T-helper 2 cell treated with Interferon-gamma antibody and Interleukin-4, amounts not matched to agents 5 μg/mL and 100 μg/mL, for 36 hours (primary cell): ENCODE measurements at regions not wholly inside any gene's neighbourhood (a gene's known extent, or its start where the extent isn't known, plus 50 kb on each side); places are given as distances from the start of the nearest gene placed in this dataset.
"Not testable (repeated sequence)": the region's sequence is repeated elsewhere in the genome, so short reads cannot be mapped to it uniquely, and the experiment has no call there.

ENCODE experiments used
- DNase-seq: peaks from one replicate; pipeline ENCODE4 v3.0.0; 2021; ENCODE audit warnings: low spot score
- H3K27ac Mint-ChIP-seq: one replicate; pipeline ENCODE4 v1.8.0; 2021; ENCODE audit warnings: mild to moderate bottlenecking, mixed read lengths
- H3K27me3 Mint-ChIP-seq: one replicate; pipeline ENCODE4 v1.8.0; 2021; ENCODE audit warnings: low read depth, mixed read lengths
- H3K36me3 Mint-ChIP-seq: one replicate; pipeline ENCODE4 v1.8.0; 2021; ENCODE audit warnings: low read depth, mixed read lengths
- H3K4me1 Mint-ChIP-seq: one replicate; pipeline ENCODE4 v1.8.0; 2021; ENCODE audit warnings: low read depth, mixed read lengths
- H3K4me3 Mint-ChIP-seq: one replicate; pipeline ENCODE4 v1.8.0; 2022; ENCODE audit warnings: mild to moderate bottlenecking, moderate library complexity, mixed read lengths
- H3K9me3 Mint-ChIP-seq: one replicate; pipeline ENCODE4 v1.8.0; 2021; ENCODE audit warnings: mixed read lengths

DNA sequence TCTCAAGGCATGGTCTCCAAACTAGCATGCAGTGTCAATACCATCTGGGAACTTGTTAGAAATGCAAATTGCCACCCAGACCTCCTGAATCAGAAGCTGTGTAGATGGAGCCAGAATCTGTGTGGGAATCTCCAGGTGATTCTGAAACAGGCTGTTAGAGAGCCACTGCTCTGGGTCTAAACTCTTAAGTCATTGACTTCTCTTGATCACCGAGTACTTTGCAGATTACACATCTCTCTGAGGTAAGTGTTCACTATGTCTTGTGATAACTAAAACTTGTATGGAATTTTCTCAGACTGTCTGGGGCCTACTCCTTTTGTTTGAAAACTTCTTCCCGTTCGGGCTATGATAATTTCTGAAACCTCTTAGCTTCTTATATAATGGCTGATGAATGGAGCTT, 315.6 kb downstream of the EDEM1 start:
- DNase-seq: no peak
- H3K9me3 Mint-ChIP-seq: peaks cover 3% of the 10 kb centered on the region
- H3K27me3 Mint-ChIP-seq: no peaks in the 10 kb centered on the region
- no peaks in the 10 kb centered on the region for H3K4me1 Mint-ChIP-seq
- no peaks in the 10 kb centered on the region for H3K36me3 Mint-ChIP-seq
- no peak overlapping the region for H3K27ac Mint-ChIP-seq
- no peak overlapping the region for H3K4me3 Mint-ChIP-seq

DNA sequence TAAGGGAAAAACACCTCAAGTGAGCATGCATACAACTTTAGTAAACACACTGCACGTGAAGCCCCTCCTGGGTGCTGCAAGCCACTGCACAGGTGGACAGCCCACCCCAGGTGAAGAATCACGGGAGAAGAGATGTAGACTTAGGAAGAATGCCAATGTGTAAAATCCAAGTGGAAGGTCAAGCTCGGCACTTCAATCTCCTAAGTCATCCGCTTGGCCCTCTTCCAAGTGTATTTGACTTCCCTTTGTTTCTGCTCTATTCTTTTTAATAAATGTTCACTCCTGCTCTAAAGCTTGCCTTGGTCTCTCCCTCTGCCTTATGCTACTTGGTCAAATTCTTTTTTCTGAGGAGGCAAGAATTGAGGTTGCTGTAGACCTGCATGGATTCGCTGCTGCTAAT, 316.6 kb downstream of the EDEM1 start:
- Mint-ChIP-seq H3K9me3 (peaks cover 11% of the 10 kb centered on the region), H3K36me3 (no peaks in the 10 kb centered on the region), H3K27ac (no peak overlapping the region), H3K4me3 (no peak overlapping the region), H3K27me3 (no peaks in the 10 kb centered on the region), H3K4me1 (no peaks in the 10 kb centered on the region)
- no peak for DNase-seq

DNA sequence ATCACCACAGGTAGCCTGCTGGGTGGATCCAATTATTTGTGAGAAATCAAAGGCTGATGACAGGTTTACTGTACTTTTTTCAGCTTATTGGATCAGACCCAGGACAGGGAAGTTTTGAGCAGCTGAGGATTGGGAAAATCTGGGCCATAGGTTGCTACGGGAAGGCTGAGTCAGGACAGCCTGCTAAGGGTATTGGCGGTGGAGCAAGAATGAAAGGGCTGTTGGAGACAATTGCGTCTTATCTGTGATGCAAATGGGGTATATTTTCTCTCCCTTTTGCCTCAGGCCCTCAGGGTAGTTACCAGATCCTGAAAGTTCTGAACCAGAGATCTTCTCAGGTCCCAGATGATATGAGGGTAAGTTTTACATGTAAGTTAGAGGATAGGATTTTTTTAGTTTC, 317.7 kb downstream of the EDEM1 start:
- Mint-ChIP-seq H3K9me3 (peaks cover 19% of the 10 kb centered on the region), H3K27me3 (no peaks in the 10 kb centered on the region), H3K36me3 (no peaks in the 10 kb centered on the region), H3K4me1 (no peaks in the 10 kb centered on the region), H3K27ac (no peak overlapping the region), H3K4me3 (no peak overlapping the region)
- DNase-seq: no peak

DNA sequence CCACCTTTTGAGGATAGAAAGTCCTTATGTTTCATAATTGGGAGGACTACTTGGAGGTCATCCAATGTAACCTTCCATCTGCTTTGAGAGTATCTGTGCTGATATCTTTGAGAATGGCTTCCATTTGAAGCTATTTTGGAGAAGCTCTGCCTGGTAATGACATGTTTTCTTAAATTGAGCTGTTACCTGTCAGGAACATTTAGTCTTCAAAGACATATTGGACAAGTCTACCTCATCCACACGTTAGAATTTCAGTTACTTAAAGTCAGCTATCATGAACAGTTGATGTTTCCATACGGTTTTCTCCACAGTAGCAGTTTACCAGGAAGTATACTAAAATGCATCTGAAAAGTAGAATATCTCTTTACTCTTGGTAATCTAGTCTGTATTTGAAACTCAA, 318.5 kb downstream of the EDEM1 start:
- H3K36me3 Mint-ChIP-seq: no peaks in the 10 kb centered on the region
- H3K9me3 Mint-ChIP-seq: peaks cover 19% of the 10 kb centered on the region
- no peaks in the 10 kb centered on the region for H3K27me3 Mint-ChIP-seq
- no peak for DNase-seq
- no peaks in the 10 kb centered on the region for H3K4me1 Mint-ChIP-seq
- H3K27ac Mint-ChIP-seq: no peak overlapping the region
- no peak overlapping the region for H3K4me3 Mint-ChIP-seq

DNA sequence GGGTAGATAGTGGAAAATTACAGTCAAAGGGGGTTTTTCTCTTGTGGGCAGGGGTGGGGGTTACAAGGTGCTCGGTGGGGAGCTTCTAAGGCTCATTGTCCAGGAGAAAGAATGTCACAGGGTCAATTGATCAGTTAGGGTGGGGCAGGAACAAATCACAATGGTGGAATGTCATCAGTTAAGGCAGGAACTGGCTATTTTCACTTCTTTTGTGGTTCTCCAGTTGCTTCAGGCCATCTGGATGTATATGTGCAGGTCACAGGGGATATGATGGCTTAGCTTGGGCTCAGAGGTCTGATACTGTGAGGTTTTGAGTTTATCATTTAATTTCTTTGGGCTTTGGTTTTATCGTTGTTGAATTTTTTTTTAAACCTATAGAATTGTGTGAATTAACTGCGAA, 321.4 kb downstream of the EDEM1 start:
- not testable (repeated sequence) for DNase-seq, H3K27me3 Mint-ChIP-seq, H3K4me3 Mint-ChIP-seq, H3K36me3 Mint-ChIP-seq, H3K4me1 Mint-ChIP-seq, H3K27ac Mint-ChIP-seq
- peaks cover 19% of the 10 kb centered on the region for H3K9me3 Mint-ChIP-seq

DNA sequence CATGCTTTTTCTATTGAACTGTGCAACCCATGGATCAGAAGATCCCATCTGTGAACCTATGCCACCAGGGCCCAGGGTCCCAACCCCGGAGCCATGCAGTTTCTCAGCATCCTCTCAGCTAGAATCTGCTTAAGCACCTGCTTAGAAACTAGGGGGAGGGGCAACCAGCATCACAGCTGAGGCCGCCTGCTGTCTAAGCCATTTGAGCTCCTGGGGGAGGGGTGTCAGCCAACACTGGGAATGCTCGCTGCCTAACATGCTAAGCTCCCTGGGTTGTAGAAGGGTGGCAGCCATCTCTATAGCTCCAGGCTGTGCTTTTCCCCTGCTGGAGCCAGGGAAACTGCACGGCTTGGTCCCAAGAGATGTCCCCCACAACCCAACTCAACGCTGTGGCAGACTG, 322.8 kb downstream of the EDEM1 start:
- H3K4me3 Mint-ChIP-seq: no peak overlapping the region
- H3K9me3 Mint-ChIP-seq: peaks cover 19% of the 10 kb centered on the region
- H3K27me3 Mint-ChIP-seq: no peaks in the 10 kb centered on the region
- no peak for DNase-seq
- no peak overlapping the region for H3K27ac Mint-ChIP-seq
- no peaks in the 10 kb centered on the region for H3K4me1 Mint-ChIP-seq
- no peaks in the 10 kb centered on the region for H3K36me3 Mint-ChIP-seq

DNA sequence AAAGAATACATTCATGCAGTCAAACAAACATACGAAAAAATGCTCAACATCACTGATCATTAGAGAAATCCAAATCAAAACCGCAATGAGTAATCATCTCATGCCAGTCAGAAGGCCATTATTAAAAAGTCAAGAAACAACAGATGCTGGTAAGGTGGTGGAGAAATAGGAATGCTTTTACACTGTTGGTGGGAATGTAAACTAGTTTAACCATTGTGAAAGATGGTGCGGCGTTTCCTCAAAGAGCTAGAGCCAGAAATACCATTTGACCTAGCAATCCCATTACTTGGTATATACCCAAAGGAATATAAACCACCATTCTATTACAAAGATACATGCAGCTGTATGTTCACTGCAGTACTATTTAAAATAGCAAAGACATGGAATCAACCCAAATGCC, 330.4 kb downstream of the EDEM1 start:
- Mint-ChIP-seq H3K27me3 (no peaks in the 10 kb centered on the region), H3K36me3 (no peaks in the 10 kb centered on the region), H3K27ac (no peak overlapping the region), H3K4me3 (no peak overlapping the region), H3K4me1 (no peaks in the 10 kb centered on the region), H3K9me3 (no peaks in the 10 kb centered on the region)
- DNase-seq: no peak

DNA sequence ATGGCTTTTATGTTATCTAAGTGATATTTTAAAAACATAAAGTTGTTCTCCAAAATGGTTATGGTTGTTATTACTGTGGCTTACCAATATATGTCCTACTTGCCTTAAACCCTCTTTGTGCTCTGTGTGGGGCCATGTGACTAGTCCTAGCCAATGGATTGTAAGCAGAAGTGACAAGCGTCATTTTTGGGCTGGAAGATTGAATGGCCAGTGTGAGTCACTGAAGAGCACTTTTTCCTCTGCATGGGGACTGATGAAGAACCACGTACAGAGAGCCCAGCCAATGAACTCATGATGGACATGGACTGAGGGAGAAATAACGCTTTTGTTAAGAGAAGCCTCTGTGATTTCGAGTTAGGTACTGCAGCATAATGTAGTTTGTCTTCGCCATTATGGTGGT, 332.7 kb downstream of the EDEM1 start:
- no peaks in the 10 kb centered on the region for H3K9me3 Mint-ChIP-seq
- H3K4me1 Mint-ChIP-seq: no peaks in the 10 kb centered on the region
- H3K36me3 Mint-ChIP-seq: no peaks in the 10 kb centered on the region
- H3K27ac Mint-ChIP-seq: no peak overlapping the region
- no peaks in the 10 kb centered on the region for H3K27me3 Mint-ChIP-seq
- no peak for DNase-seq
- no peak overlapping the region for H3K4me3 Mint-ChIP-seq

DNA sequence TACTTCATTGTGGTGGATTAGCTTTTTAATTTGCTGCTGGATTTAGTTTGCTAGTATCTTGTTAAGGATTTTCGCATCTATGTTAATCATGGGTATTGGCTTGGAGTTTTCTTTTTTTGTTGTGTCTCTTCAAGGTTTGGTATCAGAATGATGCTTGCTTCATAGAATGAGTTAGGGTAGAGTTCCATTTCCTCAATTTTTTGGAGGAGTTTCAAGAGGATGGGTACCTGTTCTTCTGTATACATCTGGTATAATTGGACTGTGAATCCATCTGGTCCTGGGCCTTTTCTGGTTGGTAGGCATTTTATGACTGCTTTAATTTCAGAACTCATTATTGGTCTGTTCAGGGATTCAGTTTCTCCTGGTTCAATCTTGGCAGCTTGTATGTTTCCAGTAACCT, 335.6 kb downstream of the EDEM1 start:
- no peak for DNase-seq
- H3K9me3 Mint-ChIP-seq: no peaks in the 10 kb centered on the region
- H3K27ac Mint-ChIP-seq: no peak overlapping the region
- H3K36me3 Mint-ChIP-seq: no peaks in the 10 kb centered on the region
- H3K27me3 Mint-ChIP-seq: no peaks in the 10 kb centered on the region
- no peak overlapping the region for H3K4me3 Mint-ChIP-seq
- no peaks in the 10 kb centered on the region for H3K4me1 Mint-ChIP-seq

DNA sequence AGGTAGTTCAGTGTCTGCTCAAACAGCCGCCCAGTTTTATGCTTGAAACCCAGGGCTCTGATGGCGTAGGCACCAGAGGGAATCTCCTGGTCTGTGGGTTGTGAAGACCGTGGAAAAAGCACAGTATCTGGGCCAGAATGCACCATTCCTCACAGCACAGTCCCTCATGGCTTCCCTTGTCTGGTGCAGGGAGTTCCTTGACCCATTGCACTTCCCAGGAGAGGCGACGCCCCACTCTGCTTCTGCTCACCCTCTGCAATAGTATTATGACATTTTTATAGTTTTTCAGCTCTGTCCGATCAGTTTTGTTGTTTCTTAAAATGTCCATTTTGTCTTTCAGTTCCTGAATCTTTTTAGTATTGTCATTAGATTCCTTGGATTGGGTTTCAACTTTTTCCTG, 343.5 kb downstream of the EDEM1 start:
- no peaks in the 10 kb centered on the region for H3K36me3 Mint-ChIP-seq
- no peaks in the 10 kb centered on the region for H3K27me3 Mint-ChIP-seq
- H3K4me1 Mint-ChIP-seq: no peaks in the 10 kb centered on the region
- no peak for DNase-seq
- no peak overlapping the region for H3K27ac Mint-ChIP-seq
- no peaks in the 10 kb centered on the region for H3K9me3 Mint-ChIP-seq
- H3K4me3 Mint-ChIP-seq: no peak overlapping the region

DNA sequence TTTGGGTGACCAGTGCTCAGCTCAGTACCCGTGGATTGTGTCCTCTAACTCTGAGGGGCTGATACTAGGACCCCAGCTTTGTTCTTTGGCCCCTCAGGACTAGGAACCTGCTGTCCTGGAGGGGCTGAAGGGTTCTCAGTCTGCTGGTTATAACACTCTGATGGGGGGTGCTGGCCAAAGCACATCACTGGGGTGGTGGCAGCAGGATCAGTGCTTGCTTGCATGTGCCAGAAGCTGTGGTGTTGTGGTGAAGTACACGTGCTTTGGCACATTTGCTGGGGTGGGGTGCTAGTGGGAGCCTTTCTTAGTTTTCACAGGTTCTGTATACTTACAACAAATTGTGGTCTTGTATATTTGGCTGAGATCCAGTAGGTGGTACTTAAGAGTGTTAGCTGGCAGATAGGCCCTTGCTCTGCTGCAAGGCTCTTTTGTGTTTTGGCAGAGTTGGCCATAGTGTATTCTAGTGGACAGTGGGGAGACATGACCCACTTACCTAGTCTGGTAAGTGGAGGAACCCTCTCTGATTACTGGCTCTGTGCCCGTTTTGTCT, 344.3 kb downstream of the EDEM1 start:
- no peak overlapping the region for H3K27ac Mint-ChIP-seq
- no peak for DNase-seq
- no peaks in the 10 kb centered on the region for H3K27me3 Mint-ChIP-seq
- H3K4me1 Mint-ChIP-seq: no peaks in the 10 kb centered on the region
- H3K9me3 Mint-ChIP-seq: no peaks in the 10 kb centered on the region
- no peaks in the 10 kb centered on the region for H3K36me3 Mint-ChIP-seq
- H3K4me3 Mint-ChIP-seq: no peak overlapping the region

DNA sequence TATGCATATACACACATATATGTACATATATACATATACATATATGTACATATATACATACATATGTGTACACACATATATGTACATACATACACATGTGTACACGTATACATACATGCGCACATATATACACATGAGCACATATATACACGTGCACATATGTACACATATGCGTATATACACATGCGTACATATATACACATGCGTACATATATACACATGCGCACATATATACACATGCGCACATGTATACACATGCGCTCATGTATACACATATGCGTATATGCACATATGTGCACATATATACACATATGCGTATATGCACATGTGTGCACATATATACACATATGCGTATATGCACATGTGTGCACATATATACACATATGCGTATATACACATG, 353.0 kb downstream of the EDEM1 start:
- Mint-ChIP-seq H3K36me3 (no peaks in the 10 kb centered on the region), H3K27ac (no peak overlapping the region), H3K27me3 (no peaks in the 10 kb centered on the region), H3K9me3 (peaks cover 8% of the 10 kb centered on the region), H3K4me1 (no peaks in the 10 kb centered on the region), H3K4me3 (no peak overlapping the region)
- DNase-seq: no peak

DNA sequence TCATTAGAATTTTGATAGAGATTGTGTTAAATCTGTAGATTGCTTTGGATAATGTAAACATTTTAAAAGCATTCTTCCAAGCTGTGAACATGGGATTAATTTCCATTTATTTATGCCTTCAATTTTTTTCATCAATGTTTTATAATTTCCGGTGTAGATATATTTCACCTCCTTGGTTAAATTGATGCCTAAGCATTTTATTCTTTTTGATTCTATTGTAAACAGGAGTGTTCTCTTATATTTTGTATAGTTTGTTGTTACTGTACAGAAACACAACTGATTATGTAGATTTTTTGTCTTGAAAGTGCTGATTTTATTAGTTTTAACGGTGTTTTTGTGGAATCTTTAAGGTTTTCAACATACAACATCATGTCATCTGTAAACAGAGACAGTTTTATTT, 355.0 kb downstream of the EDEM1 start:
- Mint-ChIP-seq H3K9me3 (peaks cover 8% of the 10 kb centered on the region), H3K4me3 (no peak overlapping the region), H3K27me3 (no peaks in the 10 kb centered on the region), H3K36me3 (no peaks in the 10 kb centered on the region), H3K27ac (no peak overlapping the region), H3K4me1 (no peaks in the 10 kb centered on the region)
- DNase-seq: no peak

DNA sequence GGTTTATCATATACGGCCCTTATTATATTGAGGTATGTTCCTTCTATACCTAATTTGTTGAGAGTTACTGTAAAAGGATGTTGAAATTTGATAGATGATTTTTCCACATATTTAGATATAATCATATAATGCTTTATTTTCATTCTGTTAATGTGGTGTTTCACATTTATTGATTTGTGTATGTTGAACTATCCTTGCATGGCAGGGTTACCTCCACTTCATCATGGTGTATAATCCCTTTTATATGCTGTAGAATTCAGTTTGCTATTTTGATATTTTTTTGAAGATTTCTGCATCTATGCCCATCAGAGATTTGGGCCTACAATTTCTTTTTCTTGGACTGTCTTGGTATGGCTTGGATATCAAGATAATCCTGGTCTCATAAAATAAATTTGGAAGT, 355.5 kb downstream of the EDEM1 start:
- H3K36me3 Mint-ChIP-seq: no peaks in the 10 kb centered on the region
- H3K4me3 Mint-ChIP-seq: no peak overlapping the region
- no peaks in the 10 kb centered on the region for H3K27me3 Mint-ChIP-seq
- no peaks in the 10 kb centered on the region for H3K4me1 Mint-ChIP-seq
- no peak overlapping the region for H3K27ac Mint-ChIP-seq
- H3K9me3 Mint-ChIP-seq: peaks cover 8% of the 10 kb centered on the region
- DNase-seq: no peak

DNA sequence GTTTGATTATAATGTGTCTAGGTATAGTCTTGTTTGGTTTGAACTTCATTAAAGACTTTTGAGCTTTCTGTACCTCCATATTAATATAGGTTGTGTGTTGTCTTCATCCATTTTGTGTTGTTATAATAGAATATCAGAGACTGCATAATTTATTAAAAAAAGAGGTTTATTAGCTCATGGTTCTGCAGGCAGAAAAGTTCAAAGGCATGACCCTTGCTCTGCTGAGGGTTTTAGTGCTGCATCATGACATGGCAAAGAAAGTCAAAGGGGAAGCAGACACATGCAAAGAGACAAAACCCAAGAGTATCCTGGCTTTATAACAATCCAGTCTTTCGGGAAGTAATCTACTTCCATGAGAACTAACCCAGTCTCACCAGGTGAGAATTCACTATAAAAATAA, 358.2 kb downstream of the EDEM1 start:
- peaks cover 4% of the 10 kb centered on the region for H3K9me3 Mint-ChIP-seq
- no peaks in the 10 kb centered on the region for H3K36me3 Mint-ChIP-seq
- H3K27me3 Mint-ChIP-seq: no peaks in the 10 kb centered on the region
- no peaks in the 10 kb centered on the region for H3K4me1 Mint-ChIP-seq
- H3K4me3 Mint-ChIP-seq: no peak overlapping the region
- no peak overlapping the region for H3K27ac Mint-ChIP-seq
- DNase-seq: no peak
